Suprapubic skin (tissue), 4 donors: ENCODE measurements at regions not wholly inside any gene's neighbourhood (a gene's known extent, or its start where the extent isn't known, plus 50 kb on each side); places are given as distances from the start of the nearest gene placed in this dataset.

Experiments
- CTCF ChIP-seq, 2 donors: fragments of 200-600 bp in 1 of 2; fragments of 450-650 bp in 1 of 2; sonication (generic) in 1 of 2; IDR thresholded peaks; one replicate each; pipeline ENCODE4 v1.5.1; 2016 to 2019; ENCODE audit warnings: antibody characterized with exemption in 2 of 2, mild to moderate bottlenecking in 1 of 2, moderate library complexity in 1 of 2
- EP300 ChIP-seq: sonication (generic); formaldehyde crosslinking; IDR thresholded peaks from one replicate; pipeline ENCODE4 v1.6.1; 2017; ENCODE audit warnings: antibody characterized with exemption
- POLR2A ChIP-seq, 2 donors: fragments of 450-650 bp; IDR thresholded peaks; one replicate each; pipeline ENCODE4 v1.6.1; 2017; ENCODE audit warnings: antibody characterized with exemption in 2 of 2, mild to moderate bottlenecking in 2 of 2, moderate library complexity in 2 of 2
- POLR2AphosphoS5 ChIP-seq, 3 donors: sonication (generic); formaldehyde crosslinking; IDR thresholded peaks; one replicate each; pipeline ENCODE4 v1.6.1; 2017; ENCODE audit warnings: antibody characterized with exemption in 3 of 3

DNA sequence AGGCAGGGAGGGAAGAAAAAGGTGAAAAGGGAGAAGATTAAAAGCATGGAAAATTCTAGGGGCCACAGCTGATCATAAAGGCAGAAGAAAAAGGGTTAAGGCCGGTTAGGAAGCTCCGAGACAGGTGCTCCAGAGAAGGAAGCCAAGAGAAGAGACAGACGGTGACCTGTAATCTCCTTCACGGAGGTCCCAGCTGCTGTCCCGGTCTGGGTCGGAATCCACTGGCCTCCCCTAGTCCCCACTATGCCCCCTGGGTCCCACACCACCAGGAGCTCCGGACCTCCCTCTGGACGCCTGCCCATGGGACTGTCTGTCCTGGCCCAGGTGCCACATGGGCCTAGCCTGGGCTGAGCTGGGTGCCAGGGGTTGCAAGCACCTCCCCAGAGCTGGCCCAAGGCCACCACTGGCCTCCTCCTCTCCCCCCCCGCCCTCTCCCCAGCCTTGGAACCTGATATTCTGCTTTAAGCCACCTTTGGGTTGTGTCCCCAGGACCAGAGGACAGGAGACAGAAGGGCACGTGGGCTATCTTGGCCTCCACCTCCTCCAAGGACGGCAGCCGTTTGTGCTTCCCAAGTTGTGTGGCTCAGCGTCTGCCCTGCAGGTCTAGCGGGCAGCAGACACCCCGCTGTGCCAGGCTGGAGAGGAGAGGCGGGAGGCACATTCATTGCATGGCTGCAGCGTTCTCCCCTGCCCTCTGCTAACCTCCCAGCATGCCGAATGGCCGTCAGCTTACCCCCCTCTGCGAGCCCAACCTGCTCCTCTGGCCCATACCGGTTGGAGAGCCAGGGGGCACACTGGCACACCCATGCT, 102.4 kb downstream of the ENGASE start:
- TF ChIP-seq CTCF (IDR thresholded peaks at IDR 0.05) (no peak), POLR2AphosphoS5 (IDR thresholded peaks at IDR 0.05) (no peak), POLR2A (IDR thresholded peaks at IDR 0.05) (no peak), EP300 (no peak)
